Tibial nerve (tissue), 4 donors: ENCODE measurements at regions not wholly inside any gene's neighbourhood (a gene's known extent, or its start where the extent isn't known, plus 50 kb on each side); places are given as distances from the start of the nearest gene placed in this dataset.

Source experiments
- DNase-seq, 2 donors: peaks; one replicate each; pipeline ENCODE4 v3.0.0-alpha.2; 2019; ENCODE audit warnings: low spot score in 2 of 2
- H3K27ac ChIP-seq, 4 donors: fragments of 200-600 bp; sonication (generic) in 3 of 4; one replicate each; pipeline ENCODE4 v1.5.1; 2017 to 2019; ENCODE audit warnings: mild to moderate bottlenecking in 1 of 4
- H3K27me3 ChIP-seq, 2 donors: fragments of 200-600 bp; sonication (generic) in 1 of 2; one replicate each; pipeline versions ENCODE4 v1.5.1 to v1.6.0; 2017 to 2019
- H3K36me3 ChIP-seq, 3 donors: fragments of 200-600 bp; sonication (generic); one replicate each; pipeline ENCODE4 v1.5.1; 2018 to 2019
- H3K4me1 ChIP-seq, 4 donors: fragments of 200-600 bp; sonication (generic) in 3 of 4; one replicate each; pipeline ENCODE4 v1.5.1; 2017 to 2019
- H3K4me3 ChIP-seq, 4 donors: fragments of 200-600 bp; sonication (generic) in 3 of 4; one replicate each; pipeline ENCODE4 v1.5.1; 2017 to 2019; ENCODE audit warnings: mild to moderate bottlenecking in 1 of 4, moderate library complexity in 1 of 4
- H3K9me3 ChIP-seq, 4 donors: fragments of 200-600 bp; sonication (generic) in 3 of 4; one replicate each; pipeline ENCODE4 v1.5.1; 2017 to 2019
- EP300 ChIP-seq, 2 donors: sonication (generic); formaldehyde crosslinking; IDR thresholded peaks; one replicate each; pipeline ENCODE4 v1.6.1; 2017; ENCODE audit warnings: antibody characterized with exemption in 2 of 2, mild to moderate bottlenecking in 1 of 2
- POLR2A ChIP-seq, 2 donors: fragments of 450-650 bp; IDR thresholded peaks; one replicate each; pipeline ENCODE4 v1.6.1; 2017; ENCODE audit warnings: antibody characterized with exemption in 2 of 2, mild to moderate bottlenecking in 2 of 2, moderate library complexity in 2 of 2
- WGBS, 2 donors: methylation state at CpG; one replicate each; pipeline ENCODE4 v1.1.5; 2018; 5-methylcytosine and 5-hydroxymethylcytosine counted together
- TF ChIP-seq, protein P1 (sequence below), 5 experiments: fragments of 200-600 bp in 3 of 5; fragments of 450-650 bp in 2 of 5; sonication (generic) in 3 of 5; IDR thresholded peaks; one replicate each; pipeline ENCODE4 v1.5.1; 2016 to 2019; ENCODE audit warnings: antibody characterized with exemption in 5 of 5, mild to moderate bottlenecking in 3 of 5, moderate library complexity in 2 of 5

DNA sequence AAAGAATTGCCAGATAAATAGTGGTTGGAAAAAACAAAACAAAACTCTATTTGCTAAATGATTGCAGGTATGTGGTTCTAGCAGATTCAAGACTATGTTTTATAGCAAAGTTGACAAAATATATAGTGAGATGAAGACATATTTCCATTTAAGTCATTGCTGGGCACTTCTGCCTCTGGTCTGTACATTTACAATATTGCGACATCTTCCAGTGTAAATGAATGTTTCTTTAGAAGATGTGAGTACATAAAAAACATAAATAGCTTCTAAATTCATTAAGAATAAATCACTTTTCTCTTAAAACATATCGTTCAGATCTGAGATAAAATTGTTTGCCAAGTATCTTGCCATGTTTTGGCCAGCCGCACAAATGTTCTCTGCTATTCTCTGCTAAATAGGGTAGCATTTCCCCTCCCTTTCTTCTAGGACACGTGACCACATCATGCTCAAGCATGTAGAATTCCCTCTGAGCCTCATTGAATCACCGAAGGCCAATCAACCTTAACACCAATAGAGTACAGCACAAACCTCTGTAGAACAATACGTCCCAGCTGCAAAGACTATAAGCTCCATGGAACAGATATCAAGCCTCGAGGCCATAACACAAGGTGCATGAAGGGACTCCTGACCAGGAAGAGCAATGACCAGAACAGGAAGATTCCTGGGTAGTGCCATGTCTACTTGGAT, 1173.3 kb downstream of the GATA3 start:
- no peak for DNase-seq
- no peaks in the 10 kb centered on the region for H3K36me3 ChIP-seq
- TF ChIP-seq, protein P1, sequence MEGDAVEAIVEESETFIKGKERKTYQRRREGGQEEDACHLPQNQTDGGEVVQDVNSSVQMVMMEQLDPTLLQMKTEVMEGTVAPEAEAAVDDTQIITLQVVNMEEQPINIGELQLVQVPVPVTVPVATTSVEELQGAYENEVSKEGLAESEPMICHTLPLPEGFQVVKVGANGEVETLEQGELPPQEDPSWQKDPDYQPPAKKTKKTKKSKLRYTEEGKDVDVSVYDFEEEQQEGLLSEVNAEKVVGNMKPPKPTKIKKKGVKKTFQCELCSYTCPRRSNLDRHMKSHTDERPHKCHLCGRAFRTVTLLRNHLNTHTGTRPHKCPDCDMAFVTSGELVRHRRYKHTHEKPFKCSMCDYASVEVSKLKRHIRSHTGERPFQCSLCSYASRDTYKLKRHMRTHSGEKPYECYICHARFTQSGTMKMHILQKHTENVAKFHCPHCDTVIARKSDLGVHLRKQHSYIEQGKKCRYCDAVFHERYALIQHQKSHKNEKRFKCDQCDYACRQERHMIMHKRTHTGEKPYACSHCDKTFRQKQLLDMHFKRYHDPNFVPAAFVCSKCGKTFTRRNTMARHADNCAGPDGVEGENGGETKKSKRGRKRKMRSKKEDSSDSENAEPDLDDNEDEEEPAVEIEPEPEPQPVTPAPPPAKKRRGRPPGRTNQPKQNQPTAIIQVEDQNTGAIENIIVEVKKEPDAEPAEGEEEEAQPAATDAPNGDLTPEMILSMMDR (IDR thresholded peaks at IDR 0.05) = no peak
- no peak for TF ChIP-seq POLR2A (IDR thresholded peaks at IDR 0.05)
- TF ChIP-seq EP300 (IDR thresholded peaks at IDR 0.05) = no peak
- H3K4me3 ChIP-seq = no peak overlapping the region
- no peaks in the 10 kb centered on the region for H3K4me1 ChIP-seq
- 79 to 85% methylated on average over 7 of the region's 7 CpGs for WGBS, 2 donors
- H3K27ac ChIP-seq = no peak overlapping the region
- H3K9me3 ChIP-seq = no peaks in the 10 kb centered on the region
- H3K27me3 ChIP-seq = peaks cover 0 to 3% of the 10 kb centered on the region in 2 donors

GRCh38 chr10:9228771-9229170, 1174.3 kb downstream of the GATA3 start:
- H3K4me3 ChIP-seq = no peak overlapping the region
- no peak for DNase-seq
- no peaks in the 10 kb centered on the region for H3K36me3 ChIP-seq
- no peaks in the 10 kb centered on the region for H3K4me1 ChIP-seq
- no peaks in the 10 kb centered on the region for H3K9me3 ChIP-seq
- WGBS, 2 donors = 67 to 77% methylated on average over 1 of the region's 1 CpG
- TF ChIP-seq, protein P1 (IDR thresholded peaks at IDR 0.05) = no peak
- TF ChIP-seq EP300 (IDR thresholded peaks at IDR 0.05) (no peak), POLR2A (IDR thresholded peaks at IDR 0.05) (no peak)
- H3K27ac ChIP-seq = no peak overlapping the region
- H3K27me3 ChIP-seq = peaks cover 0 to 3% of the 10 kb centered on the region in 2 donors

- Histone ChIP-seq H3K4me1 (no peaks in the 10 kb centered on the region), H3K9me3 (no peaks in the 10 kb centered on the region), H3K27me3 (peaks cover 0 to 3% of the 10 kb centered on the region in 2 donors), H3K27ac (no peak overlapping the region), H3K4me3 (no peak overlapping the region), H3K36me3 (no peaks in the 10 kb centered on the region)
- no peak for DNase-seq
- TF ChIP-seq, protein P1 (IDR thresholded peaks at IDR 0.05) = no peak
- TF ChIP-seq EP300 (IDR thresholded peaks at IDR 0.05) (no peak), POLR2A (IDR thresholded peaks at IDR 0.05) (no peak)
- WGBS, 2 donors = 60 to 71% methylated on average over 10 of the region's 10 CpGs
These were observed 1175.3 kb downstream of the GATA3 start for GRCh38 chr10:9229702-9230244.

DNA sequence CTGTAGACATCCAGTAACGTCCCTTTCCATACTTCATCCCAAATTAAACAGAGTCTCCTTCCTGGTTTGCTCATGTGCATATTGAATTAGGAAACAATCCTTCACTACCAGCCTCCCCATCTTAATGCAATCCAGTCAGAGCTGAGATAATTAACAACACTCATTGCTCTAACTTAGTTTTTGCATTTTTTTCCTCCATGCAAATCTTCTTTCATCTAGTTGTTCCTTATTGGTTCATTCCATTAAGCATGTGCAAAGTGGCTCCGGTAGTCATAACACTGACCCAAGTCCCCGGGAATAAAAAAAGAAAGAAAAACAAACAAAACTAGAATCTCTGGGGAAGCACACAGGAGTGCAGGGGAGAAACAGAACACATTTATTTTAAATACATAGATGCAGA, 1176.1 kb downstream of the GATA3 start:
- H3K27me3 ChIP-seq = peaks cover 0 to 3% of the 10 kb centered on the region in 2 donors
- no peaks in the 10 kb centered on the region for H3K9me3 ChIP-seq
- no peaks in the 10 kb centered on the region for H3K4me1 ChIP-seq
- TF ChIP-seq, protein P1 (IDR thresholded peaks at IDR 0.05) = no peak
- no peak for TF ChIP-seq POLR2A (IDR thresholded peaks at IDR 0.05)
- TF ChIP-seq EP300 (IDR thresholded peaks at IDR 0.05) = no peak
- H3K4me3 ChIP-seq = no peak overlapping the region
- no peak for DNase-seq
- H3K27ac ChIP-seq = no peak overlapping the region
- no peaks in the 10 kb centered on the region for H3K36me3 ChIP-seq
- 41 to 52% methylated on average over 3 of the region's 3 CpGs for WGBS, 2 donors

GRCh38 chr10:9234191-9234590, 1179.7 kb downstream of the GATA3 start:
- Histone ChIP-seq H3K4me3 (no peak overlapping the region), H3K36me3 (no peaks in the 10 kb centered on the region), H3K4me1 (no peaks in the 10 kb centered on the region), H3K27me3 (peaks cover 0 to 3% of the 10 kb centered on the region in 2 donors), H3K27ac (no peak overlapping the region), H3K9me3 (no peaks in the 10 kb centered on the region)
- DNase-seq = no peak
- TF ChIP-seq POLR2A (IDR thresholded peaks at IDR 0.05) (no peak), EP300 (IDR thresholded peaks at IDR 0.05) (no peak)
- TF ChIP-seq, protein P1 (IDR thresholded peaks at IDR 0.05) = no peak
- 22 to 43% methylated on average over 1 of the region's 1 CpG for WGBS, 2 donors
